OCI-LY7 (cell line): ENCODE measurements at regions not wholly inside any gene's neighbourhood (a gene's known extent, or its start where the extent isn't known, plus 50 kb on each side); places are given as distances from the start of the nearest gene placed in this dataset.

ENCODE experiments used
- EZH2phosphoT487 ChIP-seq: fragments of 200-600 bp; sonication (generic); IDR thresholded peaks from 2 replicates; pipeline ENCODE4 v1.6.1; 2018; ENCODE audit warnings: low read depth, borderline replicate concordance, mild to moderate bottlenecking, mixed run types, antibody characterized with exemption, low read length, moderate library complexity, mixed read lengths
- TF ChIP-seq, protein P1 (sequence below): fragments of 200-600 bp; sonication (generic); conservative IDR thresholded peaks from 2 replicates; pipeline ENCODE4 v1.5.1; 2014; ENCODE audit warnings: mild to moderate bottlenecking, antibody characterized with exemption, low read length, moderate library complexity, mixed read lengths

DNA sequence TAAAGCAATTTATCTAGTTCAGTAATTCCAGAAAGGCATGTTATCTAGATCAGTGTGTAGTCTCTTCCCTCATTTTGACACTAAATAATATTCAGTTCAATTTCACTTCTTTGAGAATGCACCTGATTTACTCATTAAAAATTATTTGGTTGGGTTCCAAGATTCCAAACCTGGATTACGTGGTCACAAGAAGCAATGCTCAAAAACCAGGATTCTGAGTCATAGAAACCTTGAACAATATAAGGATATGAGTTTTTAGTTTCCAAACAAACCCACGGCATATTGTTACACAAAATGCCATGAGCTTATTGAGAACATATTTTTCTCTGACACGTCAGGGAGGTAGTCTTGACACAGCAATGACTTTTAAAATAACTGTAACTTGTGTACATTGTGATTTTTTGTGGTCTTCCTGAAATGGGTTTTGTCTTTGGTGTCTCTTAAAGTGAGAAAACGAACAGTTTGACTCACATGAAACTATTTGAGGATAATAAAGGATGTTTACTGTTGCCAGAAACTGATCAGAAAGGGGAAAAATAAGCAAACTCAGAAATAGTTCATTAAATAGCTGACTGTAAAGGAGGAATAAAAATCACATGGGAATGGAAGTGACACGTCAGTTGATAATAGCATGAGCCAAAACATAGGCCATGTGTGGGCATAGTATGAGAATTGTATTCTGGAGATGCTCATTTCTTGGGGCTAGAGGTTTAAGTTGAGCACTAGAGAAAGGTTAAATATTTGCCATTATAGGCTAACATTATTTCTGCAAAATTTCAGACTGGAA is 617.7 kb upstream of the CDH2 start:
- TF ChIP-seq, protein P1, sequence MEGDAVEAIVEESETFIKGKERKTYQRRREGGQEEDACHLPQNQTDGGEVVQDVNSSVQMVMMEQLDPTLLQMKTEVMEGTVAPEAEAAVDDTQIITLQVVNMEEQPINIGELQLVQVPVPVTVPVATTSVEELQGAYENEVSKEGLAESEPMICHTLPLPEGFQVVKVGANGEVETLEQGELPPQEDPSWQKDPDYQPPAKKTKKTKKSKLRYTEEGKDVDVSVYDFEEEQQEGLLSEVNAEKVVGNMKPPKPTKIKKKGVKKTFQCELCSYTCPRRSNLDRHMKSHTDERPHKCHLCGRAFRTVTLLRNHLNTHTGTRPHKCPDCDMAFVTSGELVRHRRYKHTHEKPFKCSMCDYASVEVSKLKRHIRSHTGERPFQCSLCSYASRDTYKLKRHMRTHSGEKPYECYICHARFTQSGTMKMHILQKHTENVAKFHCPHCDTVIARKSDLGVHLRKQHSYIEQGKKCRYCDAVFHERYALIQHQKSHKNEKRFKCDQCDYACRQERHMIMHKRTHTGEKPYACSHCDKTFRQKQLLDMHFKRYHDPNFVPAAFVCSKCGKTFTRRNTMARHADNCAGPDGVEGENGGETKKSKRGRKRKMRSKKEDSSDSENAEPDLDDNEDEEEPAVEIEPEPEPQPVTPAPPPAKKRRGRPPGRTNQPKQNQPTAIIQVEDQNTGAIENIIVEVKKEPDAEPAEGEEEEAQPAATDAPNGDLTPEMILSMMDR = no peak
- TF ChIP-seq EZH2phosphoT487 = no peak
